ENCODE measurements at regions not wholly inside any gene's neighbourhood (a gene's known extent, or its start where the extent isn't known, plus 50 kb on each side); places are given as distances from the start of the nearest gene placed in this dataset.

- peaks cover 0 to 2% (median 0%) of the 10 kb centered on the region in 4 donors for H3K27me3 ChIP-seq (ENCODE audit: control insufficient read depth in 4 of 4, insufficient read depth in 4 of 4, low read length in 3 of 4)
- H3K36me3 ChIP-seq (ENCODE audit: control insufficient read depth in 4 of 4, insufficient read depth in 3 of 4, low read depth in 1 of 4, low read length in 3 of 4) = no peaks in the 10 kb centered on the region
- H3K27ac ChIP-seq (ENCODE audit: low read depth in 1 of 2, low read length in 2 of 2) = no peak overlapping the region
- no peaks in the 10 kb centered on the region for H3K4me1 ChIP-seq (ENCODE audit: control insufficient read depth in 4 of 4, insufficient read depth in 4 of 4, low read length in 3 of 4)
- 81% methylated on average over 2 of the region's 2 CpGs for WGBS
- no peaks in the 10 kb centered on the region for H3K9me3 ChIP-seq (ENCODE audit: control insufficient read depth in 4 of 4, low read length in 3 of 4)
- no peak overlapping the region for H3K4me3 ChIP-seq (ENCODE audit: low read depth in 1 of 3, low read length in 3 of 3)
- no peak for DNase-seq (ENCODE audit: low spot score)
- H3K9ac ChIP-seq (ENCODE audit: low read depth in 1 of 2, low read length in 2 of 2) = no peak overlapping the region
- TF ChIP-seq TAF1 (conservative IDR thresholded peaks at IDR 0.05) = no peak
- TF ChIP-seq JUND (IDR thresholded peaks at IDR 0.05) = no peak
- no peak for TF ChIP-seq GABPA (IDR thresholded peaks at IDR 0.05 in 1 of 2, conservative IDR thresholded peaks at IDR 0.05 in 1 of 2)
- no peak for TF ChIP-seq SP1 (IDR thresholded peaks at IDR 0.05)
These were observed 179.8 kb upstream of the PDE1C start for GRCh38 chr7:32250003-32250402.

GRCh38 chr7:32248522-32248921 lies 178.3 kb upstream of the PDE1C start:
- H3K36me3 ChIP-seq (ENCODE audit: control insufficient read depth in 4 of 4, insufficient read depth in 3 of 4, low read depth in 1 of 4, low read length in 3 of 4) = no peaks in the 10 kb centered on the region
- no peak overlapping the region for H3K4me3 ChIP-seq (ENCODE audit: low read depth in 1 of 3, low read length in 3 of 3)
- no peak overlapping the region for H3K27ac ChIP-seq (ENCODE audit: low read depth in 1 of 2, low read length in 2 of 2)
- 63% methylated on average over 2 of the region's 2 CpGs for WGBS
- no peaks in the 10 kb centered on the region for H3K4me1 ChIP-seq (ENCODE audit: control insufficient read depth in 4 of 4, insufficient read depth in 4 of 4, low read length in 3 of 4)
- no peak for TF ChIP-seq RXRA (IDR thresholded peaks at IDR 0.05)
- no peak for TF ChIP-seq HNF4G (IDR thresholded peaks at IDR 0.05)
- TF ChIP-seq YY1 (IDR thresholded peaks at IDR 0.05) = no peak
- TF ChIP-seq CTCF (IDR thresholded peaks at IDR 0.05; ENCODE audit: low read depth, low read length, missing input control) = no peak
- no peak for TF ChIP-seq REST (IDR thresholded peaks at IDR 0.05)
- no peak for TF ChIP-seq GABPA (IDR thresholded peaks at IDR 0.05 in 1 of 2, conservative IDR thresholded peaks at IDR 0.05 in 1 of 2)
- TF ChIP-seq HNF4A (conservative IDR thresholded peaks at IDR 0.05) = no peak
- TF ChIP-seq ATF3 (IDR thresholded peaks at IDR 0.05) = no peak
- no peak for TF ChIP-seq FOXA2 (IDR thresholded peaks at IDR 0.05)
- no peak for TF ChIP-seq SP1 (IDR thresholded peaks at IDR 0.05)
- TF ChIP-seq TAF1 (conservative IDR thresholded peaks at IDR 0.05) = no peak
- no peak for TF ChIP-seq JUND (IDR thresholded peaks at IDR 0.05)
- H3K9ac ChIP-seq (ENCODE audit: low read depth in 1 of 2, low read length in 2 of 2) = no peak overlapping the region
- DNase-seq (ENCODE audit: low spot score) = no peak
- no peaks in the 10 kb centered on the region for H3K9me3 ChIP-seq (ENCODE audit: control insufficient read depth in 4 of 4, low read length in 3 of 4)
- no peaks in the 10 kb centered on the region for H3K27me3 ChIP-seq (ENCODE audit: control insufficient read depth in 4 of 4, insufficient read depth in 4 of 4, low read length in 3 of 4)

GRCh38 chr7:32244806-32245345 lies 174.7 kb upstream of the PDE1C start:
- WGBS = 68% methylated on average over 4 of the region's 4 CpGs
- H3K27ac ChIP-seq (ENCODE audit: low read depth in 1 of 2, low read length in 2 of 2) = no peak overlapping the region

More at GRCh38 chr7:32244806-32245345, 174.7 kb upstream of the PDE1C start:
- TF ChIP-seq JUND (IDR thresholded peaks at IDR 0.05) (no peak), REST (IDR thresholded peaks at IDR 0.05) (no peak), FOXA1 (IDR thresholded peaks at IDR 0.05) (no peak), RAD21 (IDR thresholded peaks at IDR 0.05) (no peak), NR2F2 (IDR thresholded peaks at IDR 0.05) (no peak), FOXA2 (IDR thresholded peaks at IDR 0.05) (no peak), GABPA (IDR thresholded peaks at IDR 0.05 in 1 of 2, conservative IDR thresholded peaks at IDR 0.05 in 1 of 2) (no peak), RXRA (IDR thresholded peaks at IDR 0.05) (no peak), MAX (IDR thresholded peaks at IDR 0.05) (no peak), HNF4A (conservative IDR thresholded peaks at IDR 0.05) (no peak), YY1 (IDR thresholded peaks at IDR 0.05) (no peak), ATF3 (IDR thresholded peaks at IDR 0.05) (no peak)
- H3K4me1 ChIP-seq (ENCODE audit: control insufficient read depth in 4 of 4, insufficient read depth in 4 of 4, low read length in 3 of 4) = no peaks in the 10 kb centered on the region
- no peak for DNase-seq (ENCODE audit: low spot score)
- no peaks in the 10 kb centered on the region for H3K27me3 ChIP-seq (ENCODE audit: control insufficient read depth in 4 of 4, insufficient read depth in 4 of 4, low read length in 3 of 4)
- no peak overlapping the region for H3K4me3 ChIP-seq (ENCODE audit: low read depth in 1 of 3, low read length in 3 of 3)
- H3K9me3 ChIP-seq (ENCODE audit: control insufficient read depth in 4 of 4, low read length in 3 of 4) = no peaks in the 10 kb centered on the region
- no peak overlapping the region for H3K9ac ChIP-seq (ENCODE audit: low read depth in 1 of 2, low read length in 2 of 2)
- no peaks in the 10 kb centered on the region for H3K36me3 ChIP-seq (ENCODE audit: control insufficient read depth in 4 of 4, insufficient read depth in 3 of 4, low read depth in 1 of 4, low read length in 3 of 4)
